ENCODE measurements at regions not wholly inside any gene's neighbourhood (a gene's known extent, or its start where the extent isn't known, plus 50 kb on each side); places are given as distances from the start of the nearest gene placed in this dataset.

GRCh38 chr6:120951258-120951657 lies 383.0 kb downstream of the TBC1D32 start:
- Histone ChIP-seq H3K4me1 (ENCODE audit: control insufficient read depth in 1 of 2, insufficient read depth in 2 of 2, low read length in 2 of 2) (no peaks in the 10 kb centered on the region), H3K27ac (ENCODE audit: low read depth in 1 of 2, low read length in 2 of 2) (no peak overlapping the region), H3K9ac (ENCODE audit: insufficient read depth, low read length, poor library complexity, severe bottlenecking) (no peak overlapping the region), H3K36me3 (replicated peaks in 1 of 2; ENCODE audit: control insufficient read depth in 1 of 2, insufficient read depth in 2 of 2, low read length in 2 of 2) (no peaks in the 10 kb centered on the region), H3K79me2 (ENCODE audit: insufficient read depth, low read length) (no peaks in the 10 kb centered on the region), H3K4me3 (replicated peaks in 1 of 3; ENCODE audit: low read depth in 2 of 3, low read length in 3 of 3) (no peak overlapping the region), H3K9me3 (replicated peaks in 1 of 2; ENCODE audit: control insufficient read depth in 1 of 2, insufficient read depth in 1 of 2, low read length in 2 of 2) (peaks cover 0 to 8% of the 10 kb centered on the region in 2 donors), H4K20me1 (ENCODE audit: insufficient read depth, low read length) (no peaks in the 10 kb centered on the region), H2AFZ (ENCODE audit: insufficient read depth, low read depth, low read length, poor library complexity, severe bottlenecking) (no peak overlapping the region), H3K27me3 (ENCODE audit: control insufficient read depth in 2 of 2, insufficient read depth in 2 of 2, low read length in 2 of 2) (no peaks in the 10 kb centered on the region), H3K4me2 (replicated peaks; ENCODE audit: extremely low read depth, low read length, poor library complexity, severe bottlenecking) (no peak overlapping the region)
- no peaks in the 10 kb centered on the region for H3K36me3 Mint-ChIP-seq
- no peak overlapping the region for H3K4me3 Mint-ChIP-seq
- TF ChIP-seq CTCF (IDR thresholded peaks at IDR 0.05), result no peak
- intact Hi-C loops (cut with micrococcal nuclease), result no loop called here
- no peaks in the 10 kb centered on the region for H3K4me1 Mint-ChIP-seq
- no peak for DNase-seq
- H3K9me3 Mint-ChIP-seq, result peaks cover 0 to 7% (median 3%) of the 10 kb centered on the region in 7 donors
- WGBS (ENCODE audit: insufficient coverage), result 92% methylated on average over 2 of the region's 3 CpGs
- H3K27ac Mint-ChIP-seq, result no peak overlapping the region
- H3K27me3 Mint-ChIP-seq (ENCODE audit: low read depth in 3 of 3), result no peaks in the 10 kb centered on the region

- Mint-ChIP-seq H3K36me3 (no peaks in the 10 kb centered on the region), H3K4me1 (no peaks in the 10 kb centered on the region), H3K27ac (no peak overlapping the region), H3K9me3 (peaks cover 0 to 4% (median 0%) of the 10 kb centered on the region in 7 donors), H3K27me3 (ENCODE audit: low read depth in 3 of 3) (no peaks in the 10 kb centered on the region), H3K4me3 (no peak overlapping the region)
- H4K20me1 ChIP-seq (ENCODE audit: insufficient read depth, low read length), result no peaks in the 10 kb centered on the region
- no peak overlapping the region for H3K27ac ChIP-seq (ENCODE audit: low read depth in 1 of 2, low read length in 2 of 2)
- H3K27me3 ChIP-seq (ENCODE audit: control insufficient read depth in 2 of 2, insufficient read depth in 2 of 2, low read length in 2 of 2), result no peaks in the 10 kb centered on the region
- H3K36me3 ChIP-seq (replicated peaks in 1 of 2; ENCODE audit: control insufficient read depth in 1 of 2, insufficient read depth in 2 of 2, low read length in 2 of 2), result no peaks in the 10 kb centered on the region
- DNase-seq, result no peak
- no peaks in the 10 kb centered on the region for H3K79me2 ChIP-seq (ENCODE audit: insufficient read depth, low read length)
- no peak overlapping the region for H3K4me3 ChIP-seq (replicated peaks in 1 of 3; ENCODE audit: low read depth in 2 of 3, low read length in 3 of 3)
- H3K4me2 ChIP-seq (replicated peaks; ENCODE audit: extremely low read depth, low read length, poor library complexity, severe bottlenecking), result no peak overlapping the region
- no peaks in the 10 kb centered on the region for H3K9me3 ChIP-seq (replicated peaks in 1 of 2; ENCODE audit: control insufficient read depth in 1 of 2, insufficient read depth in 1 of 2, low read length in 2 of 2)
- TF ChIP-seq CTCF (IDR thresholded peaks at IDR 0.05), result no peak
- H2AFZ ChIP-seq (ENCODE audit: insufficient read depth, low read depth, low read length, poor library complexity, severe bottlenecking), result no peak overlapping the region
- intact Hi-C loops (cut with micrococcal nuclease), result no loop called here
- no peak overlapping the region for H3K9ac ChIP-seq (ENCODE audit: insufficient read depth, low read length, poor library complexity, severe bottlenecking)
- no peaks in the 10 kb centered on the region for H3K4me1 ChIP-seq (ENCODE audit: control insufficient read depth in 1 of 2, insufficient read depth in 2 of 2, low read length in 2 of 2)
- WGBS (ENCODE audit: insufficient coverage), result no CpG with 5 or more reads among the region's 1 CpG
Observed at GRCh38 chr6:120947111-120947510, 387.2 kb downstream of the TBC1D32 start.
